Activated CD4-positive, alpha-beta T cell treated with anti-CD3 and anti-CD28 coated beads, Interleukin-10, Interleukin-2, amounts not matched to agents 100 ng/mL and 50 ng/mL, durations not matched to agents 16 hours and 8 hours (primary cell): ENCODE measurements at regions not wholly inside any gene's neighbourhood (a gene's known extent, or its start where the extent isn't known, plus 50 kb on each side); places are given as distances from the start of the nearest gene placed in this dataset.

Experiments used
- DNase-seq: peaks from one replicate; pipeline ENCODE4 v3.0.0-alpha.2; 2020

DNA sequence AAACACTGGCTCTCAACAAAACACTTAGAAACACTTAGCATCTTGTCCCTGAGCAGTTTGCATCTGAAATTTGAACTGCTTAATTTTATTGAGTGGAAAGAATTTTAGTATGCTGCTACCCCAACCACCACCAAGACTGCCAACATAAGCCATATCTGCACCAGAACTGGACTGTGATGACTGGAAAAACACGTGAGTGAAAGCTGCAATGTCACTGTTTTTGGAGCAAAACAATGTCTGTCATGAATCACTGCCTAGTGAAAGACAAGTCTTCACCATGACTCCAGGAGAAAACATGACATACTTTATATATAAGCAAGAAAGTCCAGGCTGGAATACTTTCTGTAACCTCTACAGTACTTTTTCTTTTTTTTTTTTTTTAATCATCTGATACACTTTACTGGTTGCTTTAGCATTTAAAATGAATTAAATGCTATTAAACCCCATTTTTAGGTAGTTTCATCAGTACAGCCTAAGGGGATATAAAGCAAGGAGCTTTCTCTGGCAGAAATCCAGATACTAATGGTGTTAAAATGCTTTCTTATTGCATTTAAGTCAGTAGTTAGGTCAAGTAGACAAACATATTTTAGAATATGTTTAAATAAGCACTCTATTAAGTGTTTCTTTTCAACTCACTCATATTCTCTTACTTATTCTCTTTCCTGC lies 2129.4 kb upstream of the PIK3C3 start:
- DNase-seq = no peak

DNA sequence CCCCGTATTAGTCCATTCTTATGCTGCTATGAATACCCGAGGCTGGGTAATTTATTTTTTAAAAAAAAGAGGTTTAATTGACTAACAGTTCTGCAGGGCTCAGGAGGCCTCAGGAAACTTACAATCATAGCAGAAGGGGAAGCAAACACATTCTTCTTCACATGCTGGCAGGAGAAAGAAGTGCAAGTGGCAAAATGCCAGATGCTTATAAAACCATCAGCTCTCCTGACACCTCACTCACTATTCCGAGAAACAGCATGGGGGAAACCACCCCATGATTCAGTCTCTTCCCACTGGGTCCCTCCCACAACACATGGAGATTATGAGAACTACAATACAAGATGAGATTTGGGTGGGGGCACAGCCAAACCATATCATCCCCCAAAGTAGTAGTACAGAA lies 2148.5 kb upstream of the PIK3C3 start:
- no peak for DNase-seq

DNA sequence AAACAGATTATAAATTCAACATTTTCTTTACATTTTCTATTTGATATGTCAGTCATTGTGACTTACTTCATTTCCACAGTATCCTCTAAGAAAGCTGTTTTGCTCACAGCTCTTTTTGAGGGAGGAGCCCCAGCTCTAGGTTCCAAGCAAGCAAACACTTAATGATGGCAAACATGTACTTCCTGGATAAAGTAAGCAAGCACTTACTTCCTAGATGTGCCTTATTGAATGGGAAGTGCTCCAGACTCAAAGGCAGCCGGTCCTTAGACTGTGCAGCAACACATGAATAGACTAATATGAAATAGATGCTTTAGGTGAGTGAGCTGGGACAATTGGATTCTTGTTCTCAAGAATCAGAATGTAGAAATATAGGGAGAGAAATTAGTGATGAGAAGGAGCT lies 2149.8 kb upstream of the PIK3C3 start:
- DNase-seq = no peak

DNA sequence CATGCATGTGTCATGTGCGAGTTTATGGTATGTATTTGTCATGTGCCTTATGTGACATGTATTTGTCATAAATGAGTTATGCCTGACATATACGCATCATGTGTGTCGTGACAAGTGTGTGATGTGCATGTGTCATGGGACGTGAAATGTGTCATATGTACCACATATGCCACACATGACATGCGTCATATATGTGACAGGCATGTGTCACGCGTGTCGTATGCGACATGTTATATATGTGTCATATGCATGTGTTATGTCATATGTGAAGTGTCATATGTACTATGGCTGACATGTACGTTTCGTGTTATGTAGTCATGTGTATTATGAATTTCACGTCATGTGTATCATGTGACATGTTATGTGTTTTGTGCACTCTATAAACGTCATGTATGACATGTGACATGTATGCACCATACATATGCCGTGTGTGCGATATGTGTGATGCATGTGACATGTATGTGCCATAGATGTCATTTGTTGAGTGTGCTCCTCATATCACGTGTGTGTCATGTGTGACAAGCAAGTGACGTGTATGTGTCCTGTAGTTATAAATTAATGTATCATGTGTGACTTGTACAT lies 2152.3 kb upstream of the PIK3C3 start:
- no peak for DNase-seq

DNA sequence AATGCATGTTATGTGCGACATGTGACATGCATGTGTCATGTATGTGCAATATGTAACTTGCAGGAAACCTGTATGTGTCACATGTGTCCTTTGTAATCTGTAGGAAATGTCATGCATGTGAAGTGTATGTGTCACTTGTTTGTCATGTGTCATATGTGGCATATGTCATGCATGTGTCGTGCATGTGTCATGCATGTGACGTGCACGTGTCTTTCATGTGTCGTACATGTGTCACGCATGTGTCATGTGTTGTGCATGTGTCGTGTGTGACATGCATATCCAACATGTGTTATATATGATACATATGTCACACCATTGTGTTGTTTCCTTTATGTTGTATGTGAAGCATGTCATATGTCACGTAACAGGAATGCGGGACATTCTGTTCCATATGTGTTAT lies 2153.2 kb upstream of the PIK3C3 start:
- DNase-seq = no peak

DNA sequence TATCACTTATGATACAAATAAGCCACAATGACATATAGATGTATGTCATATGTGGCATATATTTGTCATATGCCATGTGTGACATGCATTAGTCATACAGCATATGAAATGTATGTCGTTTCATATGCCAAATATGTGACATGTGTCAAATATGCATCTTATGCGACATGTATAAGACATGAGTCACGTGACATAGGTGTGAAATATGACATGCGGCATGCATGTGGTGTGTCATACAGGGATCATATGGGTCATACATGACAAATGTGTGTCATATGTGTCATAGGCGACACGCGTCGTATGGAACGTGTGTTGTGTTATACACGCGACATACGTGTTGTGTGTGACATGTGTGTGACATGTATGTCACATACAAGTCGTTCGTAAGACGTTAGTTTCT lies 2154.0 kb upstream of the PIK3C3 start:
- no peak for DNase-seq

DNA sequence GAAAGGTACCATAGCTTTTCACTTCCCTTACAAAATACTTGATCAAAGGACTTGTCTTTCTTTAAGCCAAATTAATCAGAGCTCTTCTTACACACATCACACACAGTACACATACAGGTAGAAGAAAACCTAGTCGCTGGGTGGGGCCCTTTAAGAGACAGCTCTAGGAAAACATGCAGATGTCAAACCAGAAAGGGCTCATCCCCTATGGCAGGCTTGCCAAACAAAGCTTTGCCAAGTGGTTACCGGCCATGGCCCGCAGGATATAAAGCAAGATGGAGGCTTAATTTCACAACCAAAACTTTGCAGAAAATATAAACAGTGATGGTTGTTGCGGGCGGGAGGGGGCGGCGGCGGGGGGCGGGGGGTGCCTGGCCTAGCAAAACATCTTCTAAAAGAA lies 2156.0 kb upstream of the PIK3C3 start:
- no peak for DNase-seq

DNA sequence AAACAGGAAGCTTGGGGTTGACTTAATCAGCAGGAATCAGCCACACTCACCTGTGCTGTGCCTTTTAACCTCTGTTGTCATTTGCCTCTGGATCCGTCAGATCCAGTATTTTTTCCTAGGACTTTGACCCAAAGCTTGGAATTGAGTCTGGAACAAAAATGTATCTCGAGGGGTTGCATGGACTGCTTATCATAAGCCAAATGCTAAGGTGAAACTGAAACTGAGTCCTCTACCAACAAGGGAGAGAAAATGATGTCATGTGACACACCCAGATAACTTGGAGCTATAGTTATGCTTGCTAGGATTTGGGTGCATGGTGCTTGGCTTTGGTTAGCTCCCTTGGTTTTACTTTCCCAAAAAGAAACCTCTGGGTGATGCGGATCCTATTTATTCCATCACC lies 2158.6 kb upstream of the PIK3C3 start:
- no peak for DNase-seq

DNA sequence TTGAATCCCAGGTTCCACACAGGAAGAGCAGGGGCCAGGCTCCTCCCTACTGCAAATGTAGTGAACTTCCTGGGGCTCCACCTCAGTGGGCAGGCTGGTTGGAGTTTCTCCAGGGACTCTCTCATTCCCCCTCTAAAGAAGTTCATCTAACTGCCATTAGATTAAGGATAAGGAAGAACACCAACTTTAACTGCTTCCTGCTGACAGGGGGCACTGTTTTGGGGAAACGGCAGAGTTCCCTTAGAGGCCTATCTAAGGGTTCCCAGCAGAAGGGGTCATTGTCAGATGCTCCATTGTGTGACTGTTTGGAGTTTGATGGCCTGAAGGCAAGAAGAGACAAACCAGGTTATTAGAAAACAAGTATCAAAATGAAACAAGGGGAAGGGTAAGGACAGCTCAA lies 2159.7 kb upstream of the PIK3C3 start:
- DNase-seq = no peak

DNA sequence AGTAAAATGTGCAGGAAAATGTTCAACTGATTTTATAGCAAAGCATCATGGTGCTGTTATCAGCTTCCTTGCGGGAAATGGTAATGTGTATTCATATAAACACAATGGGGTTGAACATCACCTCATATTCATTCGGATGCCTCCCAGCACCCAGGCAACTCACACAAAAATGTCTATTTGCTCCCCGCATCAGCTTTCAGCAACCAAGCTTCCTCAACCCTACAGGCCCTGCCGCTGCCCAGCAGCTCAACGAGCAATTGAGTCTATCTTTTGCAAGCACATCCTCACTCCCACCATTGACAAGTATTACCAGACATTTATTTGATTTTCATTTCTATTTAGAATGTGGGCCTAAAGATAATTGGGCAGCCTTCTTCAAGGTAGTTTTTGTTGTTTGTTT lies 2161.4 kb upstream of the PIK3C3 start:
- no peak for DNase-seq

DNA sequence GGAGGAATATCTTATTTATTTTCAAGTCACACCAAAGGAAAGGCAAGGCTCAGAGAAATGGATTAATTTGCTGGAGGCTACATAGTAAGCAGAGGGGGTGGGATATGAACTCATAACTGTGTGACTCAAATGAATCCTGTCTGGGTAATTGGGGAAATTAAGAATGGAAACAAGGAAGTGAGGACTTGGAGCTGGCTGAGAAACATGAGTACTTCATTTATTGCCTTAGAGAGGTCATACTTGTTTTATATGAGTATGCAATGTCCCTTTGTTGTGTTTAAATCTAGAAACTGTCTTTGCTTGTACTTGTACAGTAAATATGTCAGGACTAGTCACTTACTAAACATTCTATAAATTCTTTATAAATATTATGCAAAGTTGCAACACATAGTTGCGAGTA lies 2166.7 kb upstream of the PIK3C3 start:
- DNase-seq = no peak

DNA sequence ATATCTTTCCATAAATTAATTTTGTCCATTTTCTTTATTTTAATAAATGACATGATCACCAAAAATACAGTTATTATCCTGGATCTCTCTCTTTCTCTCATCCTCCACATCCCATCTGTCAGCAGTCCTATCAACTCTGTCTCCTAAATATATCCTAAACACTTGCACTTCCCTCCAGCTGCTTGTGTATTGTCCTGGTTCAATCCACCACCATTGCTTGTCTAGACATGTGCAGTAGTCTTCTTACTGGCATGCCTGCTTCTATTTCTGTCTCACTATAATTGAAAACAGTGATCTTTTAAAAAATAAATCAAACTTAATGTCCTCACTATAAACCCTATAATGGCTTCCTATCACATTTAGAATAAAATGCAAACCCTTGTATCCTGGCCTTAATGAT lies 2168.6 kb upstream of the PIK3C3 start:
- DNase-seq = no peak

DNA sequence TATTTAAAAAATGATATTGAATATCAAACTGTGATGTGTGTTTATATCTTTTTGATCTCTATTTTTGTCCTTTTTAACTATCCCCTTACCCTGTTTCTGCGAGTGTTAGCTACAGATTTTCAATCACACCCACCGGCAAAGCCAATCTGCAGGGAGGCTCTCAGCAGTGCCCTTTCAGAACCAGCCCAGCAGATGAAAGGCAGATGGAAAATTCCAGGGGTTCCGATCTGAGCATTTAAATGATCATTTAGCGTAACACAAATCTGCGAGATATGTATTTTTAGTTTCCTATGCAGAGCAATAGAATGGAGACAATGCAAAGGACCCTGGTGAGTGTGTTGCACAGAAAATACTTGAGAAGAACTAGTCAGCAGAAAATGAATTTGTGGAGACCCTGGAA lies 2170.5 kb upstream of the PIK3C3 start:
- no peak for DNase-seq

DNA sequence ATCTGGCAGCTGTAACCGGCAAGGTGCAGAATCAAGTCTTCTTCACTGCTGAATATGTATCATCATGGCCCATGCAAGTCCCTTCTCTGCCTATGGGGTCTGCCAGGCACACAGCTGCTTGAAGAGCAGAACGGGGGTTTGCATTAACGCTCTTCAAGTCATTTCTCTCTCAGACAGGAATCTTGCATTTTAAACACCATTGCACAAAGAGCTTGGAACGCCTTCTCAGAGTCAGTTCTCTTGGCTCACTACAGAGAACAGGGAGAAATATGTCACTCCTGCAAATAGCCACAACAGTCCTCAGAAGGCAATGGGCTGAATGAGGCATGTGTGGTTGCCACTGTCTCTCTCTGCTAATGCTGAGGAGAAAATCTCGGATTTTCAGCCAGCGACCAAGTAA lies 2173.5 kb upstream of the PIK3C3 start:
- DNase-seq = no peak

DNA sequence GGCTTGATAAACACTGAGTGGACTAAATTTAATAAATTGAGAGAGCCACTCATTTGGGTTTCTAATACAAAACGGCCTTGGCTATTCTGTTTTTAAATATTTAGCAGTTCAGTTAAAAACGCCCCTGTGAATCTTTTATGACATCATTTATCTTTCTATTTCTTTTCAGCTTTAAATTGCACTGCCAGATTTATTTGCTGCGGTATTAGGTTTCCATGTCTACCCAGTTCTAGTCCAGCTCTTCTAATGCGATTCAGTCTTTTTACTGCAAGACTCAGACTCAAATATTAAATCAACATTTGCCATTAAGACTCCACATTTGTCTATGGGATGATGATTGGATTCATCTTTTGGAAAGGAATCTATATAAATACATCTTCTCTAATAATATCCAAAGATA lies 2174.3 kb upstream of the PIK3C3 start:
- no peak for DNase-seq

DNA sequence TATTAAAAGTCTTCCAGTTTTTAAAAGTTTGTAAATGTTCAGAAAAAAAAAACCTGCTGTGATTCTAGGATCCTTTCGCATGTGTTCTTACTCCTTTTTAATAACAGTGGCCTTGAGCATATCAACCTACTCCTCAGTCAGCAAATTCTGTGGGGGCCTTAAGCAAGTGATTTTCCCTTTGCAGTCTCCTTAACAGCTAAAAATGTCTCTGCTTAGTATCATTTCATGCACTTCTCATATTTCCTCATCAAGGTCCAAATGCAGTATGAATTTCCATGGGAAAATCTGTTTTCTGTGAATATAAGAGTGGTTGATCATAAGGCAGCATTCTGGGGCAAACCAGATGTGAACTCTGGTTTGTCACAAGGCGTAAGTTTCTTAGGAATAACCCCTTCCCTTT lies 2175.1 kb upstream of the PIK3C3 start:
- no peak for DNase-seq

DNA sequence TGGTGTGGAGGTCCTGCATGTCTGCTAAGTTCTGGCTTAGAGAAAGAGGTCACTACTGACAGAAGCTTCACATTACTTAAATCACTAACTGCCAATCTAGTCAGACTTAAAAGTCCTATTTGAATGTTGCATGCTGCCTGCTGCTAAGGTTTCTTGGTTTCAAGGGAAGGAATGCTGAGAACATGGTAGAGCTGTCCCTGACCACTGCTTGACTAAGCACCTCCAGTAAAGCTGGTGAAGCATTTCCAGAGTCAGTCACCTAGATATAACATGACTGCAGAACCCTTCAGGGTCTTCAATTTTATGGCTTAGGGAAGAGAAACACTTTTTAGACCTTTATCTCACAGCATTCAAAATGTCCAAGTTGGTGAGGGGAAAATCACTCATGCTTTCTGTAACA lies 2178.3 kb upstream of the PIK3C3 start:
- DNase-seq = no peak

DNA sequence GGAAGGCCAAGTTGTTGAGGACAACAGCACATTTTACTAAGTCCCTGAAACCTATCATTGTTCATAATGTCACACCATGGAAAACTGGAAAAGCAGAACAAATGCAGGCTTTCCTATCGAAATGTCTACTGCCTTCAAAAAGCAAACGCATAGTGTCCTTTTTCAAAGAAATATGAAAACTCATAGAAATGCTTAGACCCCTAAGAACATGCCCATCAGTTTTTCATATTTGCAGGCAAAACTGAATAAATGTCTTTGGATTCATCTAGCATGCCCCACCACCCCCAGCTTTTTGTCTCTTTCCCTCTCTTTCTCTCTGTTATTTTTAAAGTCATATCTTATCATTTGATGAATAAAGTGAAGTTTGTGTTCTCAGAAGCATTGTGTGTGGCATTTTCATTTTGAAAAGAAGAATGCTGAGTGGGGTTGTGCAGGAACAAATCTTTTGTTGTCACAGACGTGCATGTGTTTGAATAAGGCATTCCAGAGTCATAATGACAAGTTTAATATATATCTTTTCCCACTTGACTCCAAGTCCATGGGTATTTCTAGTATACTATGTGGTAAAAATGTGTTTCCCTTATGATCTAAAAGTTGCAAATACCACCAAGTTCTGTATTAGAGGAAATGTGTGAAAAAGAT lies 2180.0 kb upstream of the PIK3C3 start:
- DNase-seq = no peak

DNA sequence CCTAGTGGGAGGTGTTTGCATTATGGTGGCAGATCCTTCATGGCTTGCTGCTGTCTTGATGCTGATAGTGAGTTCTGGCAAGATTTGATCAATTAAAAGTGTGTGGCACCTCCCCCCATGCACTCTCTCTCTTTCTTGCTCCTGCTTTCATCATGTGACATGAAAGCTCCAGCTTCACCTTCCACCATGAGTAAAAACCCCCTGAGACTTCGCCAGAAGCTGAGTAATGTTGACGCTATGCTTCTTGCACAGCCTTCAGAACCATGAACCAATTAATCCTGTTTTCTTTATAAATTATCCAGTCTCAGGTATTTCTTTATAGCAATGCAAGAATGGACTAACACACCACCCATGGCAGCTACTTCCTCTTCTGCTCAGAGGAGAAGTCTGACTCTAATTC lies 2181.4 kb upstream of the PIK3C3 start:
- no peak for DNase-seq

DNA sequence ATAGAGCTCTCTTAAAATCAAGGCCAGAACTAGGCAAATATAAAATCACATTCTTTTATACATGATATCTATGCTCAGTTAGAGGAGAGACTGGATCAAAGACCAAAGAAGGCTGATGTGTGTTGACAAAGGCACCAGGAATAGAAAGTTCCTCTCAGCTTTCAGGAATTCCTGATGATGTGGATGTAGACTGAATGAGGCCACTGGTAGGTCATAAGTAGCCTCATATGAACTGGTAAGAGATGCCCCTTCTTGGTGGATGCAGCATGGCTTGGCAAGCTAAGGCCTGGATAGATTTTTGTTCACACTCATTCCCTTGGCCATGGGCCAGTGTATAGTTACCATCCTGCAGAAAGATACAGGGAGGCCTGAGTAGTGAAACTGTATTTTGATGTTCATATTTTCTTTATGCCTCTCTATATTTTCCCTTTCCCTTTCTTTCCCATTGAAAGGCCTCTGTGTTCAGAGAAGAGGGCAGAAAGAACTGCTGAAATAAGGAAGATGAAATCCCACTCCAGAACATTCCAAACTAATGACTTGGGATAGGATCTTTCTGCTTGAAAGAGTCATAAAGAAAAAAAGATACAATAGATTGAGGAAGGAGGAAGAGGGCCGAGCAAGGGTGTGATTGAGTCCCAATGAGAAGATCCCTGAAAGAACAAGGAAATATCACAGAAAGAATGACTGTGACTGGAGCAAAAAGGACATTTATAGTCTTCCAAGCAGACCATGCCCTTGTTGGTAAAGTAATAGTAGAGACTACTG lies 2182.7 kb upstream of the PIK3C3 start:
- no peak for DNase-seq

DNA sequence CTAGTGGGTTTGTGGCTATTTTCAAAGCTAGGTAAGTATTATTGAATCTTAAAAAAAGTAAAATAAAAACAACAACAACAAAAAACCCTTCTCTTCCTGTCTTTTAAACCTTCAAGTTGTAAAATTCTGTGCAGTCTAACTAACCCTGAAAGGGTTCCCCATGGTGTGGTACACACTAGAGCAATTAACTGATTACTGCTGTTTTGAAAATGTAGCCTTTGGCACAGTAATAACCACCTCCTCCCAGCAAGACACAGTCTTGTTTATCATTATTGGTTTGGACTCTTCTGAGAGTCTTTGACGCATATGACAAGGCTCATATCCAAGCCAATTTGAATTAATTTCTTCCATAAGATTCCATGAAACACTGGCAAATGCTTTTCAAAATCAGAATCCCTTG lies 2184.6 kb upstream of the PIK3C3 start:
- no peak for DNase-seq

DNA sequence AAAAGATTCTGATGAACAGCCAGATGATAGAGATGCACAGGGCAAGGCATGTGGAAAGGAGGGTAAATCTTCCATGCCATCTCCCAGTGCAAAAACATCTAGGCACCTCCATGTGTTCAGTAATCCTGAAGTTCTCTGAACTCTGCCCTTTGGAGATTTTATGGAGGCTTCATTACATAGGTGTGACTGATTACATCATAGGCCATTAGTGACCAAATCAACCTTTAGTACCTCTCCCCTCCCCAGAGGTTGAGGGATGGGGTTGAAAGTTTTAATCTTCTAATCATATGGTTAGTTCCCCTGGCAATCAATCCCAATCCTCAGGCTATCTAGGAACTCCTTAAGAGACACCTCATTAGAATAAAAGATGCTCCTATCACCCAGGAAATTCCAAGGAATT lies 2190.2 kb upstream of the PIK3C3 start:
- no peak for DNase-seq

DNA sequence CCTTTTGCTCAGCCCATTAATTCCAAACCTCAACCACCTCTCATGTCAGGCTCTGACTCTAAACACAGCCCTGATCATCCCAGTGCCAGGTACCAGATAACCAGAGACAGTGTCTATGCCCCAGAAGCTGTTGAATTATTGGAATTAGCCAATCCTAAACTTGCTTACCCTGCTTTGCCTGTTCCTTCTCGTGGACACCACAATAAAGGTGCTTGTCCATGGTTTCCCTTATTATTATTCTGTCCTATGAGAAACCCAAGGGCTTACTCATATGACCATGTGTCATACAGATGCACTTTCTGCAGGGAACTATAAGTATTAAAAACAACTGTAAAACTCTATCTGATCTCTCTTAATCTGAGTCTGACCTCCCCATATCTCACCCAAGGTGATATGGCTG lies 2193.8 kb upstream of the PIK3C3 start:
- no peak for DNase-seq

DNA sequence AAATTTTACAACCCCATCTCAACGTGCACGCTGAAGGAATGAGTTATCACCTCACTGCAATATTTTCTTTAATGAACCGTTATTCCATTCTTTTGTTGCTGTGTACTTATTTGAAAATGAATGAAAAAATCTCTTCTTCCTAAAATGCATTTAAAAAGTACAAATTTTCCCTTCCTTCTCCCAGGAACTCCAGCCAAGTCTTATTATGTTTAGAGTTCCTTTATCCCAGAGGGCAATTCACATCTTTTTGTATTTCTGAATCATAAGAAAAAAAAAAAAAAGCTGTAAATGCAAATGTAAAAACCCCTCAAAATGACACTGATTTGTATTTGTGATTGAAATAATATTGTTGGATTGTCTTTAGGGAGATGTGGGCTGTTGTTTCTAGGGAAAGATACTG lies 2194.3 kb upstream of the CELF4 start:
- DNase-seq = no peak
